ENCODE measurements at regions not wholly inside any gene's neighbourhood (a gene's known extent, or its start where the extent isn't known, plus 50 kb on each side); places are given as distances from the start of the nearest gene placed in this dataset.

DNA sequence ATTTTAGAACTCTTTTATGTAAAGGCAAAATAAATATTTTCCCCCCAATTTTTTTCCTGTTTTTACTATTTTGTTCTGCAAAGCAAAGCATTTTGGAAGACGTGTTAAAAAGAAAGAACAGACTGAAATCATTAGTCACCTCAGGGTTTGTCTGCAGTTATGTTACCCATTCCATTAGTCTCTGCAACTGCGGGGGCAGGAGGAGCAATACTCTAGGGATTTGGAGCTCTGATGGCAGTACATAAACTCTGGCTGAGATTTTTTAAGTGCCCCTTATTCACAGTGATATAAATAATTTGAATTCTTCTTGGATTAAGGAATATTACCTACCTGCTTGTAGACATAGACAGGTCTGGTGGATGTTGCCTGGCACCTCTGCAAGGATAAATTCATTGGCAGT lies 88.0 kb upstream of the CELF4 start:
- Histone ChIP-seq H2AFZ (ENCODE audit: low read depth, low read length) (no peak overlapping the region), H3K9me1 (replicated peaks; ENCODE audit: control insufficient read depth, extremely low read depth, insufficient read depth, low read length) (no peaks in the 10 kb centered on the region), H3K36me3 (ENCODE audit: control insufficient read depth in 2 of 2, extremely low read depth in 1 of 2, insufficient read depth in 2 of 2, low read length in 2 of 2) (no peaks in the 10 kb centered on the region), H3K9me3 (replicated peaks; ENCODE audit: control insufficient read depth, insufficient read depth, low read length) (no peaks in the 10 kb centered on the region), H3K27ac (ENCODE audit: insufficient read depth, low read depth, low read length) (no peak overlapping the region), H3K79me2 (ENCODE audit: control insufficient read depth, insufficient read depth, low read length) (no peaks in the 10 kb centered on the region), H4K20me1 (replicated peaks; ENCODE audit: control insufficient read depth, extremely low read depth, insufficient read depth, low read length) (no peaks in the 10 kb centered on the region), H3K27me3 (ENCODE audit: control insufficient read depth in 2 of 2, insufficient read depth in 2 of 2, low read length in 2 of 2) (no peaks in the 10 kb centered on the region), H3K4me2 (ENCODE audit: insufficient read depth, low read length) (no peak overlapping the region), H3K9ac (replicated peaks; ENCODE audit: extremely low read depth, insufficient read depth, low read length) (no peak overlapping the region), H3K4me3 (replicated peaks in 1 of 3; ENCODE audit: insufficient read depth in 1 of 3, low read depth in 1 of 3, low read length in 3 of 3) (no peak overlapping the region), H3K4me1 (ENCODE audit: control insufficient read depth, extremely low read depth, insufficient read depth, low read length) (no peaks in the 10 kb centered on the region)
- intact Hi-C loops (cut with micrococcal nuclease) (no loop called here), dilution Hi-C loops (cut with MboI; ENCODE audit: extremely low pct_ligation_motif_present, low sequenced_read_pairs) (no loop called here)
- POLR2A ChIA-PET: no interaction called here
- no TSS peak for BruUV-seq (replicated peaks)
- FAIRE-seq (no peak), DNase-seq (ENCODE audit: low read depth, low spot score) (no peak)
- no peak for TF ChIP-seq JUN (IDR thresholded peaks at IDR 0.05; ENCODE audit: borderline replicate concordance, insufficient read depth, insufficient read length, low read depth)
- TF ChIP-seq POLR2AphosphoS5 (IDR thresholded peaks at IDR 0.05; ENCODE audit: insufficient read depth, low read depth, low read length): no peak
- TF ChIP-seq GATA2 (IDR thresholded peaks at IDR 0.05; ENCODE audit: insufficient read depth, insufficient read length, low read depth, low read length): no peak
- TF ChIP-seq POLR2A (IDR thresholded peaks at IDR 0.05; ENCODE audit: low read depth, low read length): no peak
- TF ChIP-seq, protein P1, sequence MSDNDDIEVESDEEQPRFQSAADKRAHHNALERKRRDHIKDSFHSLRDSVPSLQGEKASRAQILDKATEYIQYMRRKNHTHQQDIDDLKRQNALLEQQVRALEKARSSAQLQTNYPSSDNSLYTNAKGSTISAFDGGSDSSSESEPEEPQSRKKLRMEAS (IDR thresholded peaks at IDR 0.05; ENCODE audit: insufficient read depth, insufficient read length): no peak
- TF ChIP-seq FOS (IDR thresholded peaks at IDR 0.05; ENCODE audit: borderline replicate concordance, insufficient read depth, low read length): no peak
- no peak for TF ChIP-seq CTCF (IDR thresholded peaks at IDR 0.05; ENCODE audit: extremely low read depth in 1 of 2, insufficient read depth in 1 of 2, low read depth in 1 of 2, low read length in 2 of 2)
- TF ChIP-seq EZH2 (IDR thresholded peaks at IDR 0.05; ENCODE audit: borderline replicate concordance, low read depth, low read length, severe bottlenecking): no peak
- CTCF ChIA-PET: no interaction called here

Data from endothelial cell of umbilical vein (primary cell).